ENCODE measurements at regions not wholly inside any gene's neighbourhood (a gene's known extent, or its start where the extent isn't known, plus 50 kb on each side); places are given as distances from the start of the nearest gene placed in this dataset.
A peak's percentile ranks its signal among the peaks of the same experiment; 100 is the strongest.

- no peak overlapping the region for H3K4me3 ChIP-seq (ENCODE audit: low read depth, low read length)
- TF ChIP-seq CTCF (conservative IDR thresholded peaks at IDR 0.05; ENCODE audit: low read depth, low read length) = peak; percentile 60
- no peak for DNase-seq (ENCODE audit: low read depth)
Observed at GRCh38 chr6:44062771-44063560, 64.3 kb downstream of the MRPL14 start.

- TF ChIP-seq CTCF (conservative IDR thresholded peaks at IDR 0.05; ENCODE audit: low read depth, low read length) = no peak
- no peak overlapping the region for H3K4me3 ChIP-seq (ENCODE audit: low read depth, low read length)
- no peak for DNase-seq (ENCODE audit: low read depth)
Observed at GRCh38 chr6:44062105-44062770, 65.0 kb downstream of the MRPL14 start.

GRCh38 chr6:44061375-44062104 lies 65.7 kb downstream of the MRPL14 start:
- no peak overlapping the region for H3K4me3 ChIP-seq (ENCODE audit: low read depth, low read length)
- DNase-seq (ENCODE audit: low read depth) = no peak
- no peak for TF ChIP-seq CTCF (conservative IDR thresholded peaks at IDR 0.05; ENCODE audit: low read depth, low read length)

GRCh38 chr6:44060612-44061374 lies 66.5 kb downstream of the MRPL14 start:
- DNase-seq (ENCODE audit: low read depth) = no peak
- no peak for TF ChIP-seq CTCF (conservative IDR thresholded peaks at IDR 0.05; ENCODE audit: low read depth, low read length)
- no peak overlapping the region for H3K4me3 ChIP-seq (ENCODE audit: low read depth, low read length)

- H3K4me3 ChIP-seq (ENCODE audit: low read depth, low read length) = no peak overlapping the region
- no peak for DNase-seq (ENCODE audit: low read depth)
- no peak for TF ChIP-seq CTCF (conservative IDR thresholded peaks at IDR 0.05; ENCODE audit: low read depth, low read length)
Observed at GRCh38 chr6:44059359-44060346, 67.6 kb downstream of the MRPL14 start.
